OCI-LY3 (cell line): ENCODE measurements at regions not wholly inside any gene's neighbourhood (a gene's known extent, or its start where the extent isn't known, plus 50 kb on each side); places are given as distances from the start of the nearest gene placed in this dataset.

Experiments used
- CTCF ChIP-seq: fragments of 200-600, 300-600 bp; sonication (generic); IDR thresholded peaks from 2 replicates; pipeline ENCODE4 v1.5.1; 2014; ENCODE audit warnings: antibody characterized with exemption, low read length, low read depth
- EZH2phosphoT487 ChIP-seq: fragments of 200-600 bp; shearing (Covaris generic); IDR thresholded peaks from 2 replicates; pipeline ENCODE4 v1.6.1; 2018; ENCODE audit warnings: antibody characterized with exemption, mixed run types, low read depth

- no peak for TF ChIP-seq CTCF
- TF ChIP-seq EZH2phosphoT487 = no peak
Observed at GRCh38 chr10:118969014-118969413, 60.5 kb upstream of the NANOS1 start.
